ENCODE measurements at regions not wholly inside any gene's neighbourhood (a gene's known extent, or its start where the extent isn't known, plus 50 kb on each side); places are given as distances from the start of the nearest gene placed in this dataset.

- TF ChIP-seq EZH2 (IDR thresholded peaks at IDR 0.05) (no peak), POLR2AphosphoS5 (IDR thresholded peaks at IDR 0.05; ENCODE audit: borderline replicate concordance, low read depth, low read length) (no peak), FOXP2 (optimal IDR thresholded peaks at IDR 0.05; ENCODE audit: control extremely low read depth, extremely low read length, insufficient read depth) (no peak)
Observed at GRCh38 chr11:122214567-122214966, 98.6 kb upstream of the BLID start.

Measured in SK-N-MC (cell line).